HG03196 (cell line): ENCODE measurements at regions not wholly inside any gene's neighbourhood (a gene's known extent, or its start where the extent isn't known, plus 50 kb on each side); places are given as distances from the start of the nearest gene placed in this dataset.

Source experiments
- ATAC-seq: cut with Tn5 transposase; IDR thresholded peaks from one replicate; pipeline ENCODE4 v1.9.1; 2021; ENCODE audit not compliant: unreplicated experiment

GRCh38 chr17:72297326-72298115, 176.7 kb downstream of the SOX9 start:
- ATAC-seq, result no peak

GRCh38 chr17:72299100-72299499, 178.3 kb downstream of the SOX9 start:
- ATAC-seq, result no peak

GRCh38 chr17:72299592-72299991, 178.8 kb downstream of the SOX9 start:
- ATAC-seq, result no peak

- ATAC-seq, result no peak
Measured at GRCh38 chr17:72301887-72302286, 181.1 kb downstream of the SOX9 start.

- no peak for ATAC-seq
Measured at GRCh38 chr17:72302735-72303134, 181.9 kb downstream of the SOX9 start.

- ATAC-seq, result no peak
Measured at GRCh38 chr17:72303787-72304733, 183.2 kb downstream of the SOX9 start.

- no peak for ATAC-seq
Measured at GRCh38 chr17:72304859-72305258, 184.0 kb downstream of the SOX9 start.

GRCh38 chr17:72305472-72305871, 184.7 kb downstream of the SOX9 start:
- ATAC-seq, result no peak

- no peak for ATAC-seq
Measured at GRCh38 chr17:72306037-72306436, 185.2 kb downstream of the SOX9 start.

GRCh38 chr17:72307836-72308235, 187.0 kb downstream of the SOX9 start:
- ATAC-seq, result no peak

GRCh38 chr17:72308744-72309385, 188.0 kb downstream of the SOX9 start:
- ATAC-seq, result no peak

GRCh38 chr17:72311004-72311403, 190.2 kb downstream of the SOX9 start:
- no peak for ATAC-seq

- ATAC-seq, result no peak
Measured at GRCh38 chr17:72315122-72315913, 194.5 kb downstream of the SOX9 start.

GRCh38 chr17:72318131-72318530, 197.3 kb downstream of the SOX9 start:
- no peak for ATAC-seq

GRCh38 chr17:72321896-72322295, 201.1 kb downstream of the SOX9 start:
- ATAC-seq, result no peak

GRCh38 chr17:72332367-72332766, 211.5 kb downstream of the SOX9 start:
- ATAC-seq, result no peak

GRCh38 chr17:72333570-72333969, 212.8 kb downstream of the SOX9 start:
- ATAC-seq, result no peak

GRCh38 chr17:72334205-72334604, 213.4 kb downstream of the SOX9 start:
- ATAC-seq, result no peak

GRCh38 chr17:72336026-72336803, 215.4 kb downstream of the SOX9 start:
- ATAC-seq, result no peak

GRCh38 chr17:72336804-72337070, 215.9 kb downstream of the SOX9 start:
- no peak for ATAC-seq
